ENCODE measurements at regions not wholly inside any gene's neighbourhood (a gene's known extent, or its start where the extent isn't known, plus 50 kb on each side); places are given as distances from the start of the nearest gene placed in this dataset.

DNA sequence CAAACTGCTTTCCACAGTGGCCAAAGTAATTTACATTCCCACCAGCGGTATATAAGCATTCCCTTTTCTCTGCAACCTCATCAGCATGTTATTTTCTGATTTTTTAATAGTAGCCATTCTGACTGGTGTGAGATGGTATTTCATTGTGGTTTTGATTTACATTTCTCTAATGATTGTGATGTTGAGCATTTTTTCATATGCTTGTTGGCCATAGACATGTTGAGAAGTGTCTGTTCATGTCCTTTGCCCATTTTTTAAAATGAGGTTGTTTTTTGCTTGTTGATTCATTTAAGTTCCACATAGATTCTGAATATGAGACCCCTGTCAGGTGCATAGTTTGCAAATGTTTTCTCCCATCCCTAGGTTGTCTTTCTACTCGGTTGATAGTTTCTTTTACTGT, 254.5 kb upstream of the MPDZ start:
- Mint-ChIP-seq H3K9me3 (peaks cover 7 to 12% of the 10 kb centered on the region in 2 experiments; a peak in 2 of 5 replicates), H3K4me1 (0 out of 4 replicates have a peak, but pooled peaks cover 0 to 5% of the 10 kb centered on the region in 2 experiments), H3K27me3 (ENCODE audit: low read depth) (no peaks in the 10 kb centered on the region), H3K4me3 (no peak overlapping the region), H3K27ac (no peak overlapping the region), H3K36me3 (ENCODE audit: insufficient read depth in 1 of 3, low read depth in 3 of 3) (peaks cover 0 to 10% (median 6%) of the 10 kb centered on the region in 3 experiments; a peak in 3 of 7 replicates)
- Histone ChIP-seq H3K23ac (ENCODE audit: insufficient read length, low read depth, low read length) (no peak overlapping the region), H3K23me2 (ENCODE audit: insufficient read length, low read depth, low read length, poor library complexity, severe bottlenecking) (no peaks in the 10 kb centered on the region), H2BK120ac (ENCODE audit: low read depth, low read length, poor library complexity, severe bottlenecking) (no peak overlapping the region), H3K4ac (ENCODE audit: low read depth, low read length) (no peak overlapping the region), H2BK12ac (ENCODE audit: insufficient read length, low read depth, low read length) (no peak overlapping the region), H3K27me3 (ENCODE audit: insufficient read depth, low read length) (no peaks in the 10 kb centered on the region), H3T11ph (ENCODE audit: low read length) (no peak overlapping the region), H3K18ac (ENCODE audit: insufficient read length, low read depth, low read length) (no peak overlapping the region), H2BK5ac (ENCODE audit: insufficient read length, low read length) (no peak overlapping the region), H3K79me1 (ENCODE audit: insufficient read depth, low read depth, low read length, poor library complexity, severe bottlenecking) (no peaks in the 10 kb centered on the region), H3K4me2 (ENCODE audit: insufficient read depth, insufficient read length, low read length) (no peak overlapping the region), H3K14ac (ENCODE audit: insufficient read depth, low read length) (no peak overlapping the region), H3K27ac (ENCODE audit: insufficient read length, low read depth, low read length) (no peak overlapping the region), H4K5ac (ENCODE audit: insufficient read length, low read depth, low read length) (no peak overlapping the region), H2AK5ac (ENCODE audit: insufficient read length, low read length) (no peak overlapping the region), H3K4me1 (ENCODE audit: insufficient read depth, low read length) (no peaks in the 10 kb centered on the region), H3K56ac (ENCODE audit: insufficient read length, low read depth, low read length) (no peak overlapping the region), H2BK15ac (ENCODE audit: low read depth, low read length) (no peak overlapping the region), H2BK20ac (ENCODE audit: low read depth, low read length, poor library complexity, severe bottlenecking) (no peak overlapping the region), H4K91ac (ENCODE audit: insufficient read length, low read depth, low read length) (no peak overlapping the region), H3K79me2 (ENCODE audit: insufficient read depth, low read length) (no peaks in the 10 kb centered on the region), H3K9ac (ENCODE audit: extremely low read depth, insufficient read length, low read length) (no peak overlapping the region), H4K20me1 (ENCODE audit: control insufficient read depth, insufficient read depth, insufficient read length) (no peaks in the 10 kb centered on the region), H4K8ac (replicated peaks; ENCODE audit: insufficient read length, low read depth, low read length) (no peak overlapping the region), H3K9me3 (ENCODE audit: control insufficient read depth, low read depth, low read length) (no peaks in the 10 kb centered on the region), H2AFZ (ENCODE audit: low read length) (no peak overlapping the region)
- no peak for DNase-seq
- TF ChIP-seq, protein P1, sequence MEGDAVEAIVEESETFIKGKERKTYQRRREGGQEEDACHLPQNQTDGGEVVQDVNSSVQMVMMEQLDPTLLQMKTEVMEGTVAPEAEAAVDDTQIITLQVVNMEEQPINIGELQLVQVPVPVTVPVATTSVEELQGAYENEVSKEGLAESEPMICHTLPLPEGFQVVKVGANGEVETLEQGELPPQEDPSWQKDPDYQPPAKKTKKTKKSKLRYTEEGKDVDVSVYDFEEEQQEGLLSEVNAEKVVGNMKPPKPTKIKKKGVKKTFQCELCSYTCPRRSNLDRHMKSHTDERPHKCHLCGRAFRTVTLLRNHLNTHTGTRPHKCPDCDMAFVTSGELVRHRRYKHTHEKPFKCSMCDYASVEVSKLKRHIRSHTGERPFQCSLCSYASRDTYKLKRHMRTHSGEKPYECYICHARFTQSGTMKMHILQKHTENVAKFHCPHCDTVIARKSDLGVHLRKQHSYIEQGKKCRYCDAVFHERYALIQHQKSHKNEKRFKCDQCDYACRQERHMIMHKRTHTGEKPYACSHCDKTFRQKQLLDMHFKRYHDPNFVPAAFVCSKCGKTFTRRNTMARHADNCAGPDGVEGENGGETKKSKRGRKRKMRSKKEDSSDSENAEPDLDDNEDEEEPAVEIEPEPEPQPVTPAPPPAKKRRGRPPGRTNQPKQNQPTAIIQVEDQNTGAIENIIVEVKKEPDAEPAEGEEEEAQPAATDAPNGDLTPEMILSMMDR (conservative IDR thresholded peaks at IDR 0.05) = no peak
- no CpG with 5 or more reads among the region's 2 CpGs for WGBS (ENCODE audit: extremely low coverage, insufficient read length, low lambda C conversion rate)
